Psoas muscle (tissue), 7 donors: ENCODE measurements at regions not wholly inside any gene's neighbourhood (a gene's known extent, or its start where the extent isn't known, plus 50 kb on each side); places are given as distances from the start of the nearest gene placed in this dataset.

Source experiments
- ATAC-seq, 4 donors: fragments of 200-7000 bp; cut with Tn5 transposase; one replicate each; pipeline ENCODE4 v1.9.1; 2020; ENCODE audit warnings: moderate library complexity in 3 of 4, mild to moderate bottlenecking in 2 of 4
- DNase-seq, 2 donors: peaks; one replicate each; pipeline ENCODE4 v3.0.0-alpha.2; 2020
- H3K27ac ChIP-seq: fragments of 200-600 bp; one replicate; pipeline ENCODE4 v1.8.0; 2022
- H3K27me3 ChIP-seq, 3 donors: fragments of 200-600 bp in 1 of 3; one replicate each; pipeline versions ENCODE4 v1.6.1 to v1.8.0; 2013 to 2022; ENCODE audit warnings: low read length in 2 of 3, mild to moderate bottlenecking in 2 of 3, moderate library complexity in 1 of 3; ENCODE audit not compliant: insufficient read depth in 3 of 3
- H3K36me3 ChIP-seq, 2 donors: fragments of 200-600 bp in 1 of 2; one replicate each; pipeline versions ENCODE4 v1.6.1 to v1.8.0; 2013 to 2022; ENCODE audit warnings: low read depth in 1 of 2, mild to moderate bottlenecking in 1 of 2, moderate library complexity in 1 of 2; ENCODE audit not compliant: insufficient read depth in 1 of 2
- H3K4me1 ChIP-seq: fragments of 200-600 bp; one replicate; pipeline ENCODE4 v1.8.0; 2022
- H3K4me3 ChIP-seq: fragments of 200-600 bp; one replicate; pipeline ENCODE4 v1.8.0; 2022; ENCODE audit warnings: mild to moderate bottlenecking
- H3K9me3 ChIP-seq: fragments of 200-600 bp; one replicate; pipeline ENCODE4 v1.8.0; 2022
- CTCF ChIP-seq: fragments of 200-600 bp; IDR thresholded peaks from one replicate; pipeline ENCODE4 v1.8.0; 2022; ENCODE audit warnings: antibody characterized with exemption
- WGBS, 3 donors: extraction: QIAGEN DNeasy Blood & Tissue Kit; methylation state at CpG; one replicate each; pipeline versions ENCODE4 v1.1.6 to v1.1.7; 2013; 5-methylcytosine and 5-hydroxymethylcytosine counted together
- intact Hi-C, 2 donors: fragments of 100-400 bp; cut with DNase I; formaldehyde crosslinking; loops; one replicate each; pipeline versions ENCODE4 v1.11.0 to v1.14.2; 2022
- donor health status: healthy with polysubstance abuse.
- donor health status: DM: no; HTN: no; CAD: no; lungs with moderate emphysema.
- donor health status: Bipolar disorder and iron deficiency.
- donor health status: healthy.
- donor health status: DM: yes; HTN: yes; CAD: no.
- donor health status: DM: no; HTN: no; CAD: no.
- donor health status: DM: yes; HTN: yes; CAD: no.

- Histone ChIP-seq H3K4me1 (no peaks in the 10 kb centered on the region), H3K36me3 (no peaks in the 10 kb centered on the region), H3K9me3 (peaks cover 4% of the 10 kb centered on the region), H3K27me3 (no peaks in the 10 kb centered on the region), H3K4me3 (no peak overlapping the region), H3K27ac (no peak overlapping the region)
- ATAC-seq (peak in 1 of 4 donors; percentile 51), DNase-seq (no peak)
- WGBS, 3 donors: 84 to 97% (median 90%) methylated on average over 1 of the region's 1 CpG
- no peak for TF ChIP-seq CTCF
- intact Hi-C loops: no loop called here
Observed at GRCh38 chr11:79920480-79920879, 479.6 kb upstream of the TENM4 start.

- Histone ChIP-seq H3K27me3 (no peaks in the 10 kb centered on the region), H3K36me3 (no peaks in the 10 kb centered on the region), H3K4me1 (no peaks in the 10 kb centered on the region), H3K9me3 (peaks cover 4% of the 10 kb centered on the region), H3K27ac (no peak overlapping the region), H3K4me3 (no peak overlapping the region)
- ATAC-seq (no peak), DNase-seq (no peak)
- intact Hi-C loops: no loop called here
- TF ChIP-seq CTCF: no peak
Observed at GRCh38 chr11:79919350-79919749, 478.5 kb upstream of the TENM4 start.

- 42 to 52% (median 45%) methylated on average over 1 of the region's 1 CpG for WGBS, 3 donors
- no peak for DNase-seq
- H3K4me3 ChIP-seq: no peak overlapping the region
Observed at GRCh38 chr11:79918846-79919245, 478.0 kb upstream of the TENM4 start.

GRCh38 chr11:79906164-79906563 is 465.3 kb upstream of the TENM4 start:
- intact Hi-C loops: no loop called here
- no peak for ATAC-seq
- TF ChIP-seq CTCF: no peak
- no peak for DNase-seq
- WGBS, 3 donors: 74 to 80% (median 74%) methylated on average over 8 of the region's 8 CpGs
- no peaks in the 10 kb centered on the region for H3K4me1 ChIP-seq
- H3K9me3 ChIP-seq: peaks cover 2% of the 10 kb centered on the region
- H3K27me3 ChIP-seq: no peaks in the 10 kb centered on the region
- no peaks in the 10 kb centered on the region for H3K36me3 ChIP-seq
- H3K27ac ChIP-seq: no peak overlapping the region
- H3K4me3 ChIP-seq: no peak overlapping the region

More at GRCh38 chr11:79918846-79919245, 478.0 kb upstream of the TENM4 start:
- H3K36me3 ChIP-seq: no peaks in the 10 kb centered on the region
- no peak overlapping the region for H3K27ac ChIP-seq
- ATAC-seq: no peak
- H3K9me3 ChIP-seq: peaks cover 4% of the 10 kb centered on the region
- no peaks in the 10 kb centered on the region for H3K27me3 ChIP-seq
- H3K4me1 ChIP-seq: no peaks in the 10 kb centered on the region
- intact Hi-C loops: no loop called here
- no peak for TF ChIP-seq CTCF

GRCh38 chr11:79902493-79902892 is 461.7 kb upstream of the TENM4 start:
- intact Hi-C loops: no loop called here
- Histone ChIP-seq H3K36me3 (no peaks in the 10 kb centered on the region), H3K9me3 (no peaks in the 10 kb centered on the region), H3K4me3 (no peak overlapping the region), H3K27me3 (no peaks in the 10 kb centered on the region), H3K27ac (no peak overlapping the region), H3K4me1 (no peaks in the 10 kb centered on the region)
- WGBS, 3 donors: 46 to 57% (median 53%) methylated on average over 2 of the region's 2 CpGs
- ATAC-seq (no peak), DNase-seq (no peak)
- no peak for TF ChIP-seq CTCF
